HepG2 (cell line): ENCODE measurements at regions not wholly inside any gene's neighbourhood (a gene's known extent, or its start where the extent isn't known, plus 50 kb on each side); places are given as distances from the start of the nearest gene placed in this dataset.

Source experiments
- BRCA1 ChIP-seq: sonication (generic); formaldehyde crosslinking; IDR thresholded peaks from 2 replicates; pipeline ENCODE4 v1.4.0; 2020; ENCODE audit warnings: missing genetic modification reagents
- CREB1 ChIP-seq, 2 experiments: fragments of 450-650 bp in 1 of 2; IDR thresholded peaks; 2 replicates each; pipeline ENCODE4 v1.6.1; 2016 to 2017; ENCODE audit warnings: control low read depth in 1 of 2, mild to moderate bottlenecking in 1 of 2, missing compliant biosample characterization in 1 of 2, missing genetic modification characterization in 1 of 2
- GATAD1 ChIP-seq: IDR thresholded peaks from 2 replicates; pipeline ENCODE4 v1.6.1; 2016; ENCODE audit warnings: missing genetic modification reagents, missing compliant biosample characterization
- JARID2 ChIP-seq: sonication (generic); formaldehyde crosslinking; IDR thresholded peaks from 2 replicates; pipeline ENCODE4 v1.8.1; 2023; ENCODE audit warnings: missing genetic modification reagents, inconsistent platforms; ENCODE audit not compliant: insufficient replicate concordance
- KLF12 ChIP-seq: sonication (generic); formaldehyde crosslinking; IDR thresholded peaks from 2 replicates; pipeline ENCODE4 v1.4.0; 2020; ENCODE audit warnings: missing genetic modification reagents, borderline replicate concordance
- NR1H2 ChIP-seq: sonication (generic); formaldehyde crosslinking; IDR thresholded peaks from 2 replicates; pipeline ENCODE4 v1.8.1; 2022; ENCODE audit warnings: low read depth, missing genetic modification reagents, borderline replicate concordance
- RFX1 ChIP-seq: fragments of 450-650 bp; IDR thresholded peaks from 2 replicates; pipeline ENCODE4 v1.6.1; 2017
- SNAPC2 ChIP-seq: sonication (generic); formaldehyde crosslinking; IDR thresholded peaks from 2 replicates; pipeline ENCODE4 v1.8.1; 2022; ENCODE audit warnings: mild to moderate bottlenecking, missing genetic modification reagents
- ZBTB1 ChIP-seq: sonication (generic); formaldehyde crosslinking; IDR thresholded peaks from 2 replicates; pipeline ENCODE4 v1.4.0; 2020; ENCODE audit warnings: missing genetic modification reagents, borderline replicate concordance
- ZC3H13 ChIP-seq: sonication (generic); formaldehyde crosslinking; IDR thresholded peaks from 2 replicates; pipeline ENCODE4 v1.8.1; 2023; ENCODE audit warnings: mild to moderate bottlenecking, missing genetic modification reagents, moderate library complexity
- ZNF124 ChIP-seq: sonication (generic); formaldehyde crosslinking; IDR thresholded peaks from 2 replicates; pipeline ENCODE4 v1.4.0; 2020; ENCODE audit warnings: missing genetic modification reagents
- ZNF138 ChIP-seq: sonication (generic); formaldehyde crosslinking; IDR thresholded peaks from 2 replicates; pipeline ENCODE4 v1.5.0; 2020; ENCODE audit warnings: mild to moderate bottlenecking, low read depth, missing genetic modification reagents
- ZNF274 ChIP-seq: sonication (generic); formaldehyde crosslinking; IDR thresholded peaks from 2 replicates; pipeline ENCODE4 v1.5.1; 2020; ENCODE audit warnings: mild to moderate bottlenecking, missing genetic modification reagents
- ZNF616 ChIP-seq: sonication (generic); formaldehyde crosslinking; IDR thresholded peaks from 2 replicates; pipeline ENCODE4 v1.5.0; 2020; ENCODE audit warnings: low read depth, mild to moderate bottlenecking, missing genetic modification reagents
- ZNF777 ChIP-seq: sonication (generic); formaldehyde crosslinking; IDR thresholded peaks from 2 replicates; pipeline ENCODE4 v1.4.0; 2020; ENCODE audit warnings: missing genetic modification reagents
- TF ChIP-seq, protein P1 (sequence below): IDR thresholded peaks from 2 replicates; pipeline ENCODE4 v1.6.1; 2018; ENCODE audit warnings: missing genetic modification reagents, mild to moderate bottlenecking, missing compliant biosample characterization
- TF ChIP-seq, protein P2 (sequence below): sonication (generic); formaldehyde crosslinking; IDR thresholded peaks from 2 replicates; pipeline ENCODE4 v1.4.0; 2020; ENCODE audit warnings: missing genetic modification reagents
- TF ChIP-seq, protein P3 (sequence below): sonication (generic); formaldehyde crosslinking; IDR thresholded peaks from 2 replicates; pipeline ENCODE4 v1.5.0; 2020; ENCODE audit warnings: missing genetic modification reagents
- TF ChIP-seq, protein P4 (sequence below): IDR thresholded peaks from 2 replicates; pipeline ENCODE4 v1.6.1; 2016; ENCODE audit warnings: low read depth, control low read depth
- TF ChIP-seq, protein P5 (sequence below): sonication (generic); formaldehyde crosslinking; IDR thresholded peaks from 2 replicates; pipeline ENCODE4 v1.5.0; 2020; ENCODE audit warnings: mild to moderate bottlenecking, missing genetic modification reagents, moderate library complexity

DNA sequence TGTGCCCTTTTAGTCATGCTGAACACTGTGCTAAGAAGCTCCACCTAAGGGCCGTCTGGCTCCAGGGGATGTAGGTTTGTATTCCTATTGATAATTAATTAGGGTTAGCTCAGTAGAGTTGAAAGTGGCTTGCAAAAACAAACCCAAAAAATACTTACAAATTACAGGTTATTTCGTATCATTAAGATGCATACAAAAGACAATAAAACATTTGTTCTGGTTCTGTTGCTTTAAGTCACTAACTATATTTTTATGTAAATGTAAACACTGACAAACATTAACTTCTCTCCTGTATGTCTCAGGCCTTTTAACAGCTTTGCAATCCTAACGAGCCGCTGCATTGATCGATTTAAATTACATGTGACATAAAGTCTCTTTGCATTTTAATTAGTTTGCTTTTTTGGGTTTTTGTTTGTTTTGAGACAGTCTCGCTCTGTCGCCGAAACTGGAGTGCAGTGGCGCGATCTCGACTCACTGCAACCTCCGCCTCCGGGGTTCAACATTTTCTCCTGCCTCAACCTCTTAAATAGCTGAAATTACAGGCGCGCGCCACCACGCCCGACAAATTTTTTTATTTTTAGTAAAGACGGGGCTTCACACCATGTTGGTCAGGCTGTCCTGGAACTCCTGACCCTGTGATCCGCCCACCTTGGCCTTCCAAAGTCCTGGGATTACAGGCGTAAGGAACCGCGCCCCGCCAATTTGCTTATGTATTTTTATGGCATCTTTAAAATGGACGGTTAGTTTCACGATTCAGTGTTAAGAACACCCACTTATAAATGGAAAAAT, 110.9 kb downstream of the HFE start (continued):
- TF ChIP-seq, protein P1, sequence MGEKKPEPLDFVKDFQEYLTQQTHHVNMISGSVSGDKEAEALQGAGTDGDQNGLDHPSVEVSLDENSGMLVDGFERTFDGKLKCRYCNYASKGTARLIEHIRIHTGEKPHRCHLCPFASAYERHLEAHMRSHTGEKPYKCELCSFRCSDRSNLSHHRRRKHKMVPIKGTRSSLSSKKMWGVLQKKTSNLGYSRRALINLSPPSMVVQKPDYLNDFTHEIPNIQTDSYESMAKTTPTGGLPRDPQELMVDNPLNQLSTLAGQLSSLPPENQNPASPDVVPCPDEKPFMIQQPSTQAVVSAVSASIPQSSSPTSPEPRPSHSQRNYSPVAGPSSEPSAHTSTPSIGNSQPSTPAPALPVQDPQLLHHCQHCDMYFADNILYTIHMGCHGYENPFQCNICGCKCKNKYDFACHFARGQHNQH (CRISPR knock-in tag), result no peak
- TF ChIP-seq, protein P2, sequence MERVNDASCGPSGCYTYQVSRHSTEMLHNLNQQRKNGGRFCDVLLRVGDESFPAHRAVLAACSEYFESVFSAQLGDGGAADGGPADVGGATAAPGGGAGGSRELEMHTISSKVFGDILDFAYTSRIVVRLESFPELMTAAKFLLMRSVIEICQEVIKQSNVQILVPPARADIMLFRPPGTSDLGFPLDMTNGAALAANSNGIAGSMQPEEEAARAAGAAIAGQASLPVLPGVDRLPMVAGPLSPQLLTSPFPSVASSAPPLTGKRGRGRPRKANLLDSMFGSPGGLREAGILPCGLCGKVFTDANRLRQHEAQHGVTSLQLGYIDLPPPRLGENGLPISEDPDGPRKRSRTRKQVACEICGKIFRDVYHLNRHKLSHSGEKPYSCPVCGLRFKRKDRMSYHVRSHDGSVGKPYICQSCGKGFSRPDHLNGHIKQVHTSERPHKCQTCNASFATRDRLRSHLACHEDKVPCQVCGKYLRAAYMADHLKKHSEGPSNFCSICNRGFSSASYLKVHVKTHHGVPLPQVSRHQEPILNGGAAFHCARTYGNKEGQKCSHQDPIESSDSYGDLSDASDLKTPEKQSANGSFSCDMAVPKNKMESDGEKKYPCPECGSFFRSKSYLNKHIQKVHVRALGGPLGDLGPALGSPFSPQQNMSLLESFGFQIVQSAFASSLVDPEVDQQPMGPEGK (CRISPR knock-in tag), result no peak
- no peak for TF ChIP-seq GATAD1 (CRISPR knock-in tag)
- no peak for TF ChIP-seq CREB1 (IDR thresholded peaks at IDR 0.05)
- no peak for TF ChIP-seq CREB1 (CRISPR knock-in tag; IDR thresholded peaks at IDR 0.05)
- 0 out of 2 replicates have a peak, but pooled peaks have one; percentile 46 for TF ChIP-seq SNAPC2 (CRISPR knock-in tag)
- TF ChIP-seq JARID2 (CRISPR knock-in tag), result no peak
- TF ChIP-seq, protein P3, sequence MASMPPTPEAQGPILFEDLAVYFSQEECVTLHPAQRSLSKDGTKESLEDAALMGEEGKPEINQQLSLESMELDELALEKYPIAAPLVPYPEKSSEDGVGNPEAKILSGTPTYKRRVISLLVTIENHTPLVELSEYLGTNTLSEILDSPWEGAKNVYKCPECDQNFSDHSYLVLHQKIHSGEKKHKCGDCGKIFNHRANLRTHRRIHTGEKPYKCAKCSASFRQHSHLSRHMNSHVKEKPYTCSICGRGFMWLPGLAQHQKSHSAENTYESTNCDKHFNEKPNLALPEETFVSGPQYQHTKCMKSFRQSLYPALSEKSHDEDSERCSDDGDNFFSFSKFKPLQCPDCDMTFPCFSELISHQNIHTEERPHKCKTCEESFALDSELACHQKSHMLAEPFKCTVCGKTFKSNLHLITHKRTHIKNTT (CRISPR knock-in tag), result no peak
- TF ChIP-seq RFX1, result no peak
- no peak for TF ChIP-seq KLF12 (CRISPR knock-in tag)
- TF ChIP-seq, protein P4, sequence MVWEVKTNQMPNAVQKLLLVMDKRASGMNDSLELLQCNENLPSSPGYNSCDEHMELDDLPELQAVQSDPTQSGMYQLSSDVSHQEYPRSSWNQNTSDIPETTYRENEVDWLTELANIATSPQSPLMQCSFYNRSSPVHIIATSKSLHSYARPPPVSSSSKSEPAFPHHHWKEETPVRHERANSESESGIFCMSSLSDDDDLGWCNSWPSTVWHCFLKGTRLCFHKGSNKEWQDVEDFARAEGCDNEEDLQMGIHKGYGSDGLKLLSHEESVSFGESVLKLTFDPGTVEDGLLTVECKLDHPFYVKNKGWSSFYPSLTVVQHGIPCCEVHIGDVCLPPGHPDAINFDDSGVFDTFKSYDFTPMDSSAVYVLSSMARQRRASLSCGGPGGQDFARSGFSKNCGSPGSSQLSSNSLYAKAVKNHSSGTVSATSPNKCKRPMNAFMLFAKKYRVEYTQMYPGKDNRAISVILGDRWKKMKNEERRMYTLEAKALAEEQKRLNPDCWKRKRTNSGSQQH, result no peak
- no peak for TF ChIP-seq ZNF616 (CRISPR knock-in tag)
- TF ChIP-seq ZNF777 (CRISPR knock-in tag), result no peak; the same call in 1 of the 2 replicates
- TF ChIP-seq ZNF138, result no peak
- no peak for TF ChIP-seq NR1H2 (CRISPR knock-in tag)
- TF ChIP-seq BRCA1 (CRISPR knock-in tag), result 0 out of 2 replicates have a peak, but pooled peaks have one; percentile 32
- TF ChIP-seq ZC3H13 (CRISPR knock-in tag), result no peak
- TF ChIP-seq ZNF124 (CRISPR knock-in tag), result no peak
- no peak for TF ChIP-seq ZBTB1 (CRISPR knock-in tag)
- no peak for TF ChIP-seq ZNF274 (CRISPR knock-in tag)
- TF ChIP-seq, protein P5, sequence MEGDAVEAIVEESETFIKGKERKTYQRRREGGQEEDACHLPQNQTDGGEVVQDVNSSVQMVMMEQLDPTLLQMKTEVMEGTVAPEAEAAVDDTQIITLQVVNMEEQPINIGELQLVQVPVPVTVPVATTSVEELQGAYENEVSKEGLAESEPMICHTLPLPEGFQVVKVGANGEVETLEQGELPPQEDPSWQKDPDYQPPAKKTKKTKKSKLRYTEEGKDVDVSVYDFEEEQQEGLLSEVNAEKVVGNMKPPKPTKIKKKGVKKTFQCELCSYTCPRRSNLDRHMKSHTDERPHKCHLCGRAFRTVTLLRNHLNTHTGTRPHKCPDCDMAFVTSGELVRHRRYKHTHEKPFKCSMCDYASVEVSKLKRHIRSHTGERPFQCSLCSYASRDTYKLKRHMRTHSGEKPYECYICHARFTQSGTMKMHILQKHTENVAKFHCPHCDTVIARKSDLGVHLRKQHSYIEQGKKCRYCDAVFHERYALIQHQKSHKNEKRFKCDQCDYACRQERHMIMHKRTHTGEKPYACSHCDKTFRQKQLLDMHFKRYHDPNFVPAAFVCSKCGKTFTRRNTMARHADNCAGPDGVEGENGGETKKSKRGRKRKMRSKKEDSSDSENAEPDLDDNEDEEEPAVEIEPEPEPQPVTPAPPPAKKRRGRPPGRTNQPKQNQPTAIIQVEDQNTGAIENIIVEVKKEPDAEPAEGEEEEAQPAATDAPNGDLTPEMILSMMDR (CRISPR knock-in tag), result no peak
